Mucosa of descending colon (tissue), 3 donors: ENCODE measurements at regions not wholly inside any gene's neighbourhood (a gene's known extent, or its start where the extent isn't known, plus 50 kb on each side); places are given as distances from the start of the nearest gene placed in this dataset.

Experiments used
- ATAC-seq: fragments of 200-7000 bp; cut with Tn5 transposase; one replicate; pipeline ENCODE4 v1.9.1; 2020; ENCODE audit warnings: mild to moderate bottlenecking, moderate library complexity
- DNase-seq, 3 donors: peaks; one replicate each; pipeline ENCODE4 v3.0.0-alpha.2; 2020
- H3K36me3 ChIP-seq: fragments of 200-600 bp; one replicate; pipeline ENCODE4 v1.8.0; 2021; ENCODE audit warnings: low read depth, mild to moderate bottlenecking
- H3K4me1 ChIP-seq: fragments of 200-600 bp; one replicate; pipeline ENCODE4 v1.8.0; 2021; ENCODE audit warnings: low read depth, mild to moderate bottlenecking
- H3K4me3 ChIP-seq: fragments of 200-600 bp; one replicate; pipeline ENCODE4 v1.8.0; 2021; ENCODE audit warnings: mild to moderate bottlenecking
- H3K9me3 ChIP-seq: fragments of 200-600 bp; one replicate; pipeline ENCODE4 v1.8.0; 2021; ENCODE audit warnings: mild to moderate bottlenecking
- intact Hi-C, 2 donors: fragments of 100-400 bp; cut with DNase I in 1 of 2; cut with micrococcal nuclease in 1 of 2; formaldehyde crosslinking; loops; one replicate each; pipeline versions ENCODE4 v1.11.0 to v1.11.1; 2022; cut with DNase I, micrococcal nuclease
- TF ChIP-seq, protein P1 (sequence below): fragments of 200-600 bp; IDR thresholded peaks from one replicate; pipeline ENCODE4 v1.8.0; 2022; ENCODE audit warnings: antibody characterized with exemption, mild to moderate bottlenecking
- donor health status: DM: no; HTN: no; CAD: no; lungs with moderate emphysema.
- donor health status: DM: no; HTN: no; CAD: no.
- donor health status: DM: no; HTN: yes; CAD: no.

DNA sequence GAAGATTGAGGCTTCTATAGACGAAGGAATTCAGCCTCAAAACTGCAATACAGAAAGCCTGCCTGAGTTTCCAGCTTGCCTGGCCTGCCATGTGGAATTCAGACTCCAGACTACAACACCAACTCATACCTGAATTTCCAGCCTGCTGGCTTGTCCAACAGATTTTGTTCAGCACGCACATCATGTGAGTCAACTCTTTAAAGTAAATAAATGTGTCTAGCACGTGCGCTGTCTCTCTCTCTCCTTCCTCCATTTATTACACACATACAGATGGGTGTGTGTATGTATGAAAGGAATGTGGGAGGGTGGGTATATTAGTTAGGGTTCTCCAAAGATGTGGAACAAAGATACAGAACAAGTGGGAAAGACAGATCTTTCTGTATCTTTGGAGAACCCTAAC lies 82.4 kb upstream of the TAS2R1 start:
- intact Hi-C loops, result no loop called here
- no peak for ATAC-seq
- no peaks in the 10 kb centered on the region for H3K9me3 ChIP-seq
- DNase-seq, result no peak
- TF ChIP-seq, protein P1, sequence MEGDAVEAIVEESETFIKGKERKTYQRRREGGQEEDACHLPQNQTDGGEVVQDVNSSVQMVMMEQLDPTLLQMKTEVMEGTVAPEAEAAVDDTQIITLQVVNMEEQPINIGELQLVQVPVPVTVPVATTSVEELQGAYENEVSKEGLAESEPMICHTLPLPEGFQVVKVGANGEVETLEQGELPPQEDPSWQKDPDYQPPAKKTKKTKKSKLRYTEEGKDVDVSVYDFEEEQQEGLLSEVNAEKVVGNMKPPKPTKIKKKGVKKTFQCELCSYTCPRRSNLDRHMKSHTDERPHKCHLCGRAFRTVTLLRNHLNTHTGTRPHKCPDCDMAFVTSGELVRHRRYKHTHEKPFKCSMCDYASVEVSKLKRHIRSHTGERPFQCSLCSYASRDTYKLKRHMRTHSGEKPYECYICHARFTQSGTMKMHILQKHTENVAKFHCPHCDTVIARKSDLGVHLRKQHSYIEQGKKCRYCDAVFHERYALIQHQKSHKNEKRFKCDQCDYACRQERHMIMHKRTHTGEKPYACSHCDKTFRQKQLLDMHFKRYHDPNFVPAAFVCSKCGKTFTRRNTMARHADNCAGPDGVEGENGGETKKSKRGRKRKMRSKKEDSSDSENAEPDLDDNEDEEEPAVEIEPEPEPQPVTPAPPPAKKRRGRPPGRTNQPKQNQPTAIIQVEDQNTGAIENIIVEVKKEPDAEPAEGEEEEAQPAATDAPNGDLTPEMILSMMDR, result no peak
- no peak overlapping the region for H3K4me3 ChIP-seq
- no peaks in the 10 kb centered on the region for H3K4me1 ChIP-seq
- H3K36me3 ChIP-seq, result no peaks in the 10 kb centered on the region

DNA sequence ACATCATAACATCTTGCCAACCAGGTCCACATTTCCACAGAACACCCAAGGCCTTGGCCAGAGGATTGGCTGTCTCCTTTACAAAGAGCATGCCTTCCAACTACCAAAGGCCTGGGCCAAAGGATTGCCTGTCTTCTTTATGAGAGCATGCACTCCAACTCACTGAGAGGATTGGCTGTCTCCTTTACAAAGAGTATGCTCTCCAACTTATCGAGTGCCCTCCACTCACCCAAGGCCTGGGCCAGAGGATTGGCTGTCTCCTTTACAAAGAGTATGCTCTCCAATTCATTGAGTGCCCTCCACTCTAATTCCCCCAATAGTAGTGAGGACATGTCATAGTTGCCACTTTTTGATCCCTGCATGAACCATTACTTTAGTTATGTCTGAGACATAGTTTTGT lies 79.9 kb upstream of the TAS2R1 start:
- H3K4me3 ChIP-seq, result no peak overlapping the region
- DNase-seq (no peak), ATAC-seq (no peak)
- TF ChIP-seq, protein P1, result no peak
- H3K36me3 ChIP-seq, result no peaks in the 10 kb centered on the region
- intact Hi-C loops, result no loop called here
- no peaks in the 10 kb centered on the region for H3K4me1 ChIP-seq
- no peaks in the 10 kb centered on the region for H3K9me3 ChIP-seq

DNA sequence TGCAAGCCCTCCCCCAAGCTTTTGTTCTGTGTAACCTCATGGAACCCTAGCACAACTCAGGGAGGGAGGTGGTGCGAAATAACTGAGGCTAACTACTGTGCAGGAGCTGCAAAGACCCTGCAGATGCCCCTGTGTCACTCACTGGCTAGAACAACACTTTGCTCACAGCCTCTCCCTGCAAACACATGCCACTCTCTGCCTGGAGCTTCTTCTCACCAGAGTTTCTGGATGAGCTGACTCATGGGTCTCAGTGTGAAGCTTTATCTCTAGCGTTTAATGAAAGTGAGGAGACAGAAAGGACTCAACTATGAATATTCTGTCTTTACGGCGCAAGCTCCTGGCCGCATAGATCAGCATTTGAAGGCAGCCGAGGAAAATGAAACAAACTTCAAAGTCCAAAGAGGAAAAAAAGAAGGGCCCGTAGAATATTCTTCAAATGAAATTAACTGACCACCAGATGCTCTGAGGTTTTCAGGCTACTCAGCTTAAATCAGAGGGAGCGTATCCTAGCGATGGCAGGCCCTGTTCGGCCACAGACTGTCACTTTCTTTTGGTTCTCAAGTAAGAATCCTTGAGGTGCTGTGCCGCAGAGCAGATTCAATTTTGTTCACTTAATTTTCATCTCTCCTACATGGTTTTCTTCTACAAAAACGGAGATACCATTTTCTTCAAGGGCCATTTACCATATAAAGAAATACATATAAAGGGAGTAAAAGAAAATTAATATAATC lies 77.7 kb upstream of the TAS2R1 start:
- Histone ChIP-seq H3K36me3 (no peaks in the 10 kb centered on the region), H3K4me1 (no peaks in the 10 kb centered on the region), H3K4me3 (no peak overlapping the region), H3K9me3 (no peaks in the 10 kb centered on the region)
- DNase-seq (no peak), ATAC-seq (no peak)
- intact Hi-C loops, result no loop called here
- TF ChIP-seq, protein P1, result no peak

DNA sequence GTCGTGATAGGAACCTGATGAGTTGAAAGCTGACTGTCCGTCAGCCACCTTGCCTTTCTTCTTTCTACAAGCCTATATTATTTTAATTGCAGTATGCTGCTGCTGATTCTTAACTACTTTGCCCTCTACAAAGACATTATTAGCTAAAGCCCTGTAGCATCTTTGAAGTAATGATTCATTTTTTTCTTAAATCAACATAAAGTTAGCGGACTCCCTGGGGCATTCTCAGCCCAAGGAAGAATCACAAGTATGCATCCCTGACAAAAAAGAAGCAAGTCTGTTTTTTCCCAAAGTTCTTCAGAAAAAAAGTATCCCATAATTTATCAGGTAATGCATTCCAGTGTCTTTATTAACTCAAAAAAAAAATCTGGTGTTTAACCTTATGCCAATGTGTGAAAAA lies 69.5 kb upstream of the TAS2R1 start:
- intact Hi-C loops, result no loop called here
- no peak overlapping the region for H3K4me3 ChIP-seq
- TF ChIP-seq, protein P1, result no peak
- ATAC-seq, result no peak
- no peaks in the 10 kb centered on the region for H3K9me3 ChIP-seq
- DNase-seq, result no peak
- no peaks in the 10 kb centered on the region for H3K4me1 ChIP-seq
- H3K36me3 ChIP-seq, result no peaks in the 10 kb centered on the region

DNA sequence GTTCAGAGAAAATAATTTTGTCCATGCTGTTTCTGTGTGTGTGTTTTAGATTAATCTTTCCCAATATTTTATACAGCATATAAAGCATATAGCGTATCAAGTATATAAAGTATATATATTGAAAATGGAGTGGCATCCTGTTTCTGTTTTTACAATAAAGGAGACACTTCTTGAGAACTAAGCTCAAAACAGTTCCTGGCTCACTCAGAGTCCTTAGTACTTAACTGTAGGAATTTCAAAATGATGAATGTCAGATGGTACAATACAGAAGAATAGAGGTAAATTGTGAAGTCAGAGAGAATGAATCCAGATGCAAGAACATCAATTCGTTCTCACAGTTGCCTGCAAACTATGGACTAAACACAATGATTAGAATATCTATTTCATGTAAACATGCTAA lies 68.7 kb upstream of the TAS2R1 start:
- TF ChIP-seq, protein P1, result no peak
- ATAC-seq (no peak), DNase-seq (no peak)
- H3K36me3 ChIP-seq, result no peaks in the 10 kb centered on the region
- no peaks in the 10 kb centered on the region for H3K9me3 ChIP-seq
- intact Hi-C loops, result no loop called here
- H3K4me1 ChIP-seq, result no peaks in the 10 kb centered on the region
- no peak overlapping the region for H3K4me3 ChIP-seq
